GM12874 (cell line): ENCODE measurements at regions not wholly inside any gene's neighbourhood (a gene's known extent, or its start where the extent isn't known, plus 50 kb on each side); places are given as distances from the start of the nearest gene placed in this dataset.

Experiments
- CTCF ChIP-seq: IDR thresholded peaks from 2 replicates; pipeline ENCODE4 v1.5.1; 2011; ENCODE audit warnings: low read depth, mild to moderate bottlenecking, control low read depth, low read length, moderate library complexity; ENCODE audit not compliant: insufficient read depth

GRCh38 chr7:24227603-24228359 is 56.2 kb upstream of the NPY start:
- no peak for TF ChIP-seq CTCF

- TF ChIP-seq CTCF: no peak
Observed at GRCh38 chr7:24229481-24230226, 54.3 kb upstream of the NPY start.

- no peak for TF ChIP-seq CTCF
Observed at GRCh38 chr7:24231493-24231892, 52.5 kb upstream of the NPY start.

GRCh38 chr7:24233386-24233785 is 50.6 kb upstream of the NPY start:
- TF ChIP-seq CTCF: no peak
